ENCODE measurements at regions not wholly inside any gene's neighbourhood (a gene's known extent, or its start where the extent isn't known, plus 50 kb on each side); places are given as distances from the start of the nearest gene placed in this dataset.

DNA sequence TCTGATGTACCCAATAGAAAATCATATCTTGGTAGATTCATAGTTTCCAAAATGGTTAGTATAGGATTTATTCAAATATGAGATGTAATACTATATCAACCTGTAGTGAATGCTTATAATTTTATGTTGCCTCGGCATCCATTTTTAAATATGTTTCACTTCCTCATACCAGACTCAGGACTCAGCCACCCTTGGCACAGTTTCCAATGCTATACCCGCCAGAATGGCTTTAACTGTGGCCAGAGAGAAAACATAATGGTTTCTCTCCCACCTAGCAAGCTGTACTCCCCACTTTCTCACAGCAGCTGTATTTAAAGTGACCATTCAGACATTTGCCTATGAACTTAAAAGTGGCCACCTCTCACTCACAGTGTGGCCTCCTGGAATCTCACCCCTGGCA is 466.6 kb upstream of the PABPC4L start:
- Histone ChIP-seq H3K4me3 (no peak overlapping the region), H3K9ac (no peak overlapping the region), H3K9me3 (ENCODE audit: low read depth) (no peaks in the 10 kb centered on the region), H3K9me2 (ENCODE audit: insufficient read depth) (no peaks in the 10 kb centered on the region), H3K4me2 (ENCODE audit: unreplicated experiment) (no peak overlapping the region), H4K20me1 (ENCODE audit: insufficient read depth) (no peaks in the 10 kb centered on the region), H3F3A (ENCODE audit: insufficient read depth) (no peaks in the 10 kb centered on the region), H2AFZ (no peak overlapping the region), H3K36me3 (ENCODE audit: low read depth) (no peaks in the 10 kb centered on the region), H3K27ac (no peak overlapping the region), H3K27me3 (replicated peaks; ENCODE audit: insufficient read depth) (no peaks in the 10 kb centered on the region), H3K79me2 (ENCODE audit: insufficient read depth) (no peaks in the 10 kb centered on the region), H3K4me1 (ENCODE audit: insufficient read depth) (no peaks in the 10 kb centered on the region)
- 11 to 16% methylated on average over 2 of the region's 2 CpGs for WGBS, 2 experiments (ENCODE audit: low coverage in 1 of 2, low lambda C conversion rate in 2 of 2, missing lambda C conversion rate in 2 of 2)
- TF ChIP-seq EZH2 (IDR thresholded peaks at IDR 0.05; ENCODE audit: insufficient read depth, poor library complexity, severe bottlenecking) (no peak), EZH2phosphoT487 (IDR thresholded peaks at IDR 0.05; ENCODE audit: insufficient read depth, low read depth) (no peak)
- no peak for DNase-seq
- in situ Hi-C loops (cut with MboI) = no loop called here

DNA sequence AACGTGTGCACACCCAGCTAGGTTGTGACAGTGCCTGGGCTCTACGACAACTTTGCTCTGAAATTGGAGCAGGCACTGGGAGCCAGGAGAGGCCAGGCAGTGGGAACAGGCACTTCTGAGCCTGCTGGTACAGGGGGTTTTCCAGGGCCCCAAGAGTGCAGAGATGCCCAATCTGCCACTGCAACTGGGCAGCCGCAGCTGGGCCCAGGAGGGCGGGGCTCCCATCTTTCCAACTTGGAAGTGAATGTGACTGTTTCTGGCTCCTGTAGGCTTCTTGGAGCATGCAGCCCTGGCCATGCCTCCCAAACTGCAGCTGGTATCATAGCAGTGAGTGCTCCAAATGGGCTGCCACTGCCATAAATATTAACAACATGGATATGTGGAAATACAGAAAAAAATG is 465.1 kb upstream of the PABPC4L start:
- WGBS, 2 experiments (ENCODE audit: low coverage in 1 of 2, low lambda C conversion rate in 2 of 2, missing lambda C conversion rate in 2 of 2) = 5 to 7% methylated on average over 4 of the region's 4 CpGs
- no peaks in the 10 kb centered on the region for H4K20me1 ChIP-seq (ENCODE audit: insufficient read depth)
- no peaks in the 10 kb centered on the region for H3K27me3 ChIP-seq (replicated peaks; ENCODE audit: insufficient read depth)
- no peaks in the 10 kb centered on the region for H3K79me2 ChIP-seq (ENCODE audit: insufficient read depth)
- in situ Hi-C loops (cut with MboI) = no loop called here
- H3K9me3 ChIP-seq (ENCODE audit: low read depth) = no peaks in the 10 kb centered on the region
- no peaks in the 10 kb centered on the region for H3K36me3 ChIP-seq (ENCODE audit: low read depth)
- H3K4me1 ChIP-seq (ENCODE audit: insufficient read depth) = no peaks in the 10 kb centered on the region
- TF ChIP-seq EZH2 (IDR thresholded peaks at IDR 0.05; ENCODE audit: insufficient read depth, poor library complexity, severe bottlenecking) (no peak), EZH2phosphoT487 (IDR thresholded peaks at IDR 0.05; ENCODE audit: insufficient read depth, low read depth) (no peak)
- DNase-seq = no peak
- no peak overlapping the region for H3K4me2 ChIP-seq (ENCODE audit: unreplicated experiment)
- no peak overlapping the region for H3K9ac ChIP-seq
- no peak overlapping the region for H3K27ac ChIP-seq
- no peaks in the 10 kb centered on the region for H3K9me2 ChIP-seq (ENCODE audit: insufficient read depth)
- no peaks in the 10 kb centered on the region for H3F3A ChIP-seq (ENCODE audit: insufficient read depth)
- no peak overlapping the region for H3K4me3 ChIP-seq
- H2AFZ ChIP-seq = no peak overlapping the region

DNA sequence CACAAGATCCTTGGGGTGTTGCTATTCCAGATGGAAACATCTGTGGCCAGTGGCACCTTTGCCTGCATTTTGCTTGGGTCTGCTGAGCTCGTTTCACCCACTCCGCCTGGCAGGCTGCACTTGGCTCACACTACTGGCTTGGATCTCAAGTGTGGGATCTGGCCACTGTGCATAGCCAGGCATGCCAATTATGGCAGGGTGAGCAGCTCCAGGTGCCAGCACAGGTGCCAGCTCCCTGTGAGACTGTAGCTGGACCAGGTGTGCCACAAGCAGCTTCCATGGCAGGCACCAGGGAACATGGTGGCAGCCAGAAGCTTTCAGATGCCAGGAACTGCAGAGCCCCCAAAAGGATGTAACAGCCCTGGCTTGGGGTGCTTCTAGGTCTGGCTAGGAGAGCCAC is 463.8 kb upstream of the PABPC4L start:
- H2AFZ ChIP-seq = no peak overlapping the region

DNA sequence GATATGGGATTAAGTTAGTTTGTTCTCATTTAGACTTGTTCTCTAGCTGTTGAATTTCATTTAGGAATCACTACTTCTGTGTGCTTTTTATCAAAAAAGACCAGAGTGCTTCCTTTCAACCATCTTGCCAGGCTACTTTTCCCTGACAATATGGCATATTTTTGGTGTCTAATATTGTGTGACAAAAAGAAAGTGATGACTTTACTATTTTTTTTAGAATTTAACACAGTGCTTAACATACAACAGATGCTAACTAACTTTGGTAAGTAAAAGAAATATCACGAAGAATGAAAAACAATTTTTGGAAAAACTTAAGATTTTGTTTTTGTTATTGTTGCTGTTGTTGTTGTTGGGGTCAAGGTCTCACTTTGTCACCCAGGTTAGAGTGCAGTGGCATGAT is 462.2 kb upstream of the PABPC4L start:
- H3K9me3 ChIP-seq (ENCODE audit: low read depth) = no peaks in the 10 kb centered on the region
- in situ Hi-C loops (cut with MboI) = no loop called here
- H3K27ac ChIP-seq = no peak overlapping the region
- no peaks in the 10 kb centered on the region for H3F3A ChIP-seq (ENCODE audit: insufficient read depth)
- H3K9ac ChIP-seq = no peak overlapping the region
- TF ChIP-seq EZH2phosphoT487 (IDR thresholded peaks at IDR 0.05; ENCODE audit: insufficient read depth, low read depth) (no peak), EZH2 (IDR thresholded peaks at IDR 0.05; ENCODE audit: insufficient read depth, poor library complexity, severe bottlenecking) (no peak)
- H3K4me2 ChIP-seq (ENCODE audit: unreplicated experiment) = no peak overlapping the region
- no peak overlapping the region for H2AFZ ChIP-seq
- H3K4me3 ChIP-seq = no peak overlapping the region
- H3K79me2 ChIP-seq (ENCODE audit: insufficient read depth) = no peaks in the 10 kb centered on the region
- WGBS, 2 experiments (ENCODE audit: low coverage in 1 of 2, low lambda C conversion rate in 2 of 2, missing lambda C conversion rate in 2 of 2) = 11 to 19% methylated on average over 1 of the region's 1 CpG
- H4K20me1 ChIP-seq (ENCODE audit: insufficient read depth) = no peaks in the 10 kb centered on the region
- H3K36me3 ChIP-seq (ENCODE audit: low read depth) = no peaks in the 10 kb centered on the region
- no peaks in the 10 kb centered on the region for H3K27me3 ChIP-seq (replicated peaks; ENCODE audit: insufficient read depth)
- no peak for DNase-seq
- no peaks in the 10 kb centered on the region for H3K9me2 ChIP-seq (ENCODE audit: insufficient read depth)
- H3K4me1 ChIP-seq (ENCODE audit: insufficient read depth) = no peaks in the 10 kb centered on the region

More for the DNA sequence above, 463.8 kb upstream of the PABPC4L start:
- Histone ChIP-seq H3K4me3 (no peak overlapping the region), H3K27ac (no peak overlapping the region), H4K20me1 (ENCODE audit: insufficient read depth) (no peaks in the 10 kb centered on the region), H3K4me1 (ENCODE audit: insufficient read depth) (no peaks in the 10 kb centered on the region), H3K27me3 (replicated peaks; ENCODE audit: insufficient read depth) (no peaks in the 10 kb centered on the region), H3K79me2 (ENCODE audit: insufficient read depth) (no peaks in the 10 kb centered on the region), H3K9me2 (ENCODE audit: insufficient read depth) (no peaks in the 10 kb centered on the region), H3K9ac (no peak overlapping the region), H3K4me2 (ENCODE audit: unreplicated experiment) (no peak overlapping the region), H3F3A (ENCODE audit: insufficient read depth) (no peaks in the 10 kb centered on the region), H3K9me3 (ENCODE audit: low read depth) (no peaks in the 10 kb centered on the region), H3K36me3 (ENCODE audit: low read depth) (no peaks in the 10 kb centered on the region)
- in situ Hi-C loops (cut with MboI) = no loop called here
- no peak for DNase-seq
- TF ChIP-seq EZH2phosphoT487 (IDR thresholded peaks at IDR 0.05; ENCODE audit: insufficient read depth, low read depth) = no peak
- no peak for TF ChIP-seq EZH2 (IDR thresholded peaks at IDR 0.05; ENCODE audit: insufficient read depth, poor library complexity, severe bottlenecking)
- 8 to 21% methylated on average over 2 of the region's 2 CpGs for WGBS, 2 experiments (ENCODE audit: low coverage in 1 of 2, low lambda C conversion rate in 2 of 2, missing lambda C conversion rate in 2 of 2)

DNA sequence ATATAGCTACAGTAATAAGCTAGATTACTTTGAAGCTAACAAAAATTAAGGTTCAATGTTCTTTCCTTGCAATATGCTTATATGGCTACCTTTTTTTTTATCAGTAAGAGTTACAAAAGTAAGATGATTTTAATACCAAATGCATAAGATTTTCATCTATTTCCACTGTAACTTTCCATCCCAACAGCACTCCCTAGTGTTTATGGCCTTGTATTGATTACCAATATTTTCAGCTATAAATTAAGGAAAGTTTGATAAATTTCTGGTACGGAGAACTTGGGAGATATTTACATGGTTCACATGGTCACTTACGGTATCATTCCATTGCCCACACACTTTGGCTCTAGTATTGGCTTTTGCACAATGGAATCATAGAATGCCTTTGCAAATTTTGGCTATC is 448.9 kb upstream of the PABPC4L start:
- WGBS, 2 experiments (ENCODE audit: low coverage in 1 of 2, low lambda C conversion rate in 2 of 2, missing lambda C conversion rate in 2 of 2) = 20 to 25% methylated on average over 2 of the region's 2 CpGs
- no peaks in the 10 kb centered on the region for H4K20me1 ChIP-seq (ENCODE audit: insufficient read depth)
- TF ChIP-seq EZH2 (IDR thresholded peaks at IDR 0.05; ENCODE audit: insufficient read depth, poor library complexity, severe bottlenecking) (no peak), EZH2phosphoT487 (IDR thresholded peaks at IDR 0.05; ENCODE audit: insufficient read depth, low read depth) (no peak)
- no peaks in the 10 kb centered on the region for H3K27me3 ChIP-seq (replicated peaks; ENCODE audit: insufficient read depth)
- H3K27ac ChIP-seq = no peak overlapping the region
- in situ Hi-C loops (cut with MboI) = no loop called here
- no peaks in the 10 kb centered on the region for H3K36me3 ChIP-seq (ENCODE audit: low read depth)
- no peaks in the 10 kb centered on the region for H3F3A ChIP-seq (ENCODE audit: insufficient read depth)
- no peaks in the 10 kb centered on the region for H3K9me2 ChIP-seq (ENCODE audit: insufficient read depth)
- H3K79me2 ChIP-seq (ENCODE audit: insufficient read depth) = no peaks in the 10 kb centered on the region
- H3K9me3 ChIP-seq (ENCODE audit: low read depth) = peaks cover 3% of the 10 kb centered on the region
- no peaks in the 10 kb centered on the region for H3K4me1 ChIP-seq (ENCODE audit: insufficient read depth)
- no peak for DNase-seq
- no peak overlapping the region for H3K4me2 ChIP-seq (ENCODE audit: unreplicated experiment)
- H3K4me3 ChIP-seq = no peak overlapping the region
- no peak overlapping the region for H3K9ac ChIP-seq
- no peak overlapping the region for H2AFZ ChIP-seq

All from GM23248 (cell line).